Liver (tissue), 8 donors: ENCODE measurements at regions not wholly inside any gene's neighbourhood (a gene's known extent, or its start where the extent isn't known, plus 50 kb on each side); places are given as distances from the start of the nearest gene placed in this dataset.

Experiments used
- DNase-seq: peaks from one replicate; pipeline ENCODE4 v3.0.0-alpha.2; 2017; ENCODE audit warnings: low spot score
- H3K27ac ChIP-seq, 2 donors: one replicate each; pipeline ENCODE4 v1.7.0; 2013; ENCODE audit warnings: inconsistent platforms in 2 of 2, low read length in 2 of 2, control low read depth in 1 of 2, low read depth in 1 of 2, mild to moderate bottlenecking in 1 of 2
- H3K27me3 ChIP-seq, 4 donors: one replicate each; pipeline versions ENCODE4 v1.6.1 to v1.7.0; 2013; ENCODE audit warnings: low read length in 3 of 4, inconsistent platforms in 1 of 4, mild to moderate bottlenecking in 1 of 4, moderate library complexity in 1 of 4; ENCODE audit not compliant: control insufficient read depth in 4 of 4, insufficient read depth in 4 of 4
- H3K36me3 ChIP-seq, 4 donors: one replicate each; pipeline versions ENCODE4 v1.6.1 to v1.7.0; 2013; ENCODE audit warnings: low read length in 3 of 4, mild to moderate bottlenecking in 3 of 4, low read depth in 1 of 4, moderate library complexity in 1 of 4; ENCODE audit not compliant: control insufficient read depth in 4 of 4, insufficient read depth in 3 of 4
- H3K4me1 ChIP-seq, 4 donors: one replicate each; pipeline versions ENCODE4 v1.6.1 to v1.7.0; 2013; ENCODE audit warnings: low read length in 3 of 4, mild to moderate bottlenecking in 3 of 4, moderate library complexity in 1 of 4; ENCODE audit not compliant: control insufficient read depth in 4 of 4, insufficient read depth in 4 of 4
- H3K4me3 ChIP-seq, 3 donors: one replicate each; pipeline versions ENCODE4 v1.6.1 to v1.7.0; 2013; ENCODE audit warnings: low read length in 3 of 3, control low read depth in 1 of 3, low read depth in 1 of 3, mild to moderate bottlenecking in 1 of 3
- H3K9ac ChIP-seq, 2 donors: one replicate each; pipeline ENCODE4 v1.7.0; 2013; ENCODE audit warnings: low read length in 2 of 2, mild to moderate bottlenecking in 2 of 2, moderate library complexity in 2 of 2, control low read depth in 1 of 2, low read depth in 1 of 2
- H3K9me3 ChIP-seq, 4 donors: one replicate each; pipeline versions ENCODE4 v1.6.1 to v1.7.0; 2013; ENCODE audit warnings: low read length in 3 of 4; ENCODE audit not compliant: control insufficient read depth in 4 of 4
- EGR1 ChIP-seq, 2 donors: IDR thresholded peaks; 2 replicates each; pipeline ENCODE4 v1.6.1; 2016 to 2018; ENCODE audit warnings: antibody characterized with exemption in 2 of 2, low read depth in 2 of 2
- FOXA1 ChIP-seq: IDR thresholded peaks from 2 replicates; pipeline ENCODE4 v1.6.1; 2016; ENCODE audit warnings: antibody characterized with exemption
- FOXA2 ChIP-seq: IDR thresholded peaks from 2 replicates; pipeline ENCODE4 v1.6.1; 2016; ENCODE audit warnings: antibody characterized with exemption
- GABPA ChIP-seq, 2 donors: IDR thresholded peaks in 1 of 2; conservative IDR thresholded peaks in 1 of 2; 2 replicates each; pipeline ENCODE4 v1.6.1; 2016; ENCODE audit warnings: antibody characterized with exemption in 2 of 2, mild to moderate bottlenecking in 1 of 2, moderate library complexity in 1 of 2
- HNF4A ChIP-seq, 2 donors: conservative IDR thresholded peaks; 2 replicates each; pipeline ENCODE4 v1.6.1; 2016; ENCODE audit warnings: antibody characterized with exemption in 2 of 2, mild to moderate bottlenecking in 2 of 2
- HNF4G ChIP-seq: IDR thresholded peaks from 2 replicates; pipeline ENCODE4 v1.6.1; 2016; ENCODE audit warnings: antibody characterized with exemption
- JUND ChIP-seq, 2 donors: IDR thresholded peaks; 2 replicates each; pipeline ENCODE4 v1.6.1; 2016; ENCODE audit warnings: antibody characterized with exemption in 2 of 2
- MAX ChIP-seq: IDR thresholded peaks from 2 replicates; pipeline ENCODE4 v1.6.1; 2016; ENCODE audit warnings: antibody characterized with exemption
- NR2F2 ChIP-seq: IDR thresholded peaks from 2 replicates; pipeline ENCODE4 v1.6.1; 2016; ENCODE audit warnings: antibody characterized with exemption
- RAD21 ChIP-seq, 2 donors: IDR thresholded peaks; 2 replicates each; pipeline ENCODE4 v1.6.1; 2016; ENCODE audit warnings: antibody characterized with exemption in 2 of 2, mild to moderate bottlenecking in 2 of 2
- RXRA ChIP-seq, 2 donors: IDR thresholded peaks; 2 replicates each; pipeline ENCODE4 v1.6.1; 2017 to 2018; ENCODE audit warnings: antibody characterized with exemption in 2 of 2, mild to moderate bottlenecking in 1 of 2
- SP1 ChIP-seq: IDR thresholded peaks from 2 replicates; pipeline ENCODE4 v1.6.1; 2018; ENCODE audit warnings: antibody characterized with exemption, mild to moderate bottlenecking
- TAF1 ChIP-seq: conservative IDR thresholded peaks from 2 replicates; pipeline ENCODE4 v1.6.1; 2016; ENCODE audit warnings: antibody characterized with exemption, mild to moderate bottlenecking
- YY1 ChIP-seq: IDR thresholded peaks from 2 replicates; pipeline ENCODE4 v1.6.1; 2016; ENCODE audit warnings: antibody characterized with exemption, mild to moderate bottlenecking
- WGBS: extraction: QIAGEN DNeasy Blood & Tissue Kit; methylation state at CpG from one replicate; pipeline ENCODE4 v1.1.7; 2013; 5-methylcytosine and 5-hydroxymethylcytosine counted together
- TF ChIP-seq, protein P1 (sequence below): IDR thresholded peaks from 2 replicates; pipeline ENCODE4 v1.6.1; 2016; ENCODE audit warnings: antibody characterized with exemption, mild to moderate bottlenecking
- TF ChIP-seq, protein P2 (sequence below): IDR thresholded peaks from 2 replicates; pipeline ENCODE4 v1.6.1; 2016; ENCODE audit warnings: antibody characterized with exemption
- TF ChIP-seq, protein P3 (sequence below): fragments of 150-350 bp; IDR thresholded peaks from 2 replicates; pipeline ENCODE4 v1.5.1; 2017; ENCODE audit warnings: improper control_type of control experiment, low read depth, low read length; ENCODE audit not compliant: missing input control
- TF ChIP-seq, protein P4 (sequence below): IDR thresholded peaks from 2 replicates; pipeline ENCODE4 v1.6.1; 2016; ENCODE audit warnings: antibody characterized with exemption
- donor health status: healthy.
- donor health status: healthy.
- donor health status: healthy.
- donor health status: healthy.
- donor health status: healthy.

DNA sequence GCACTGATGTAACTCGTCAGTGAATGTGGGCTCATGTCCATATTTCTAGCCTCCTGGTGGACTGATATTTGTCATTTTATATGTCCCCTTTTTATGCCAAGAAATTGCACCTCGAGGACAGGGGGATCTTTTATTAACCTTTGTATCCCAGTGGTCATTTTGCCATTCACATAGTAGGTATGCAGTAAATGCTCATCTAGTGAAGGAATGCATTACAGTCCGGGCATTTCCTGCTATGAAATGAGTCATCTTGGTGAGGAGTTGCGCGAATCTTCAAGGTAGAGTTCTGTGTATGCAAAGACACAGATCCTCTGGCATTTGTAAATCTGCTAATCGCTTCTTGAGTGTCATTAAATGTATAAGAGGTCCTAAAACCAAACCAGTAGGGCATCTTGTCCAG is 755.5 kb upstream of the ADAMTS16 start (continued):
- TF ChIP-seq TAF1 (no peak), JUND (IDR thresholded peaks at IDR 0.05) (no peak), SP1 (no peak)

GRCh38 chr5:4386152-4386551 is 754.0 kb upstream of the ADAMTS16 start:
- H3K4me3 ChIP-seq, result no peak overlapping the region
- no peaks in the 10 kb centered on the region for H3K9me3 ChIP-seq
- H3K27me3 ChIP-seq, result no peaks in the 10 kb centered on the region
- no peak overlapping the region for H3K27ac ChIP-seq
- no peak overlapping the region for H3K9ac ChIP-seq
- no peaks in the 10 kb centered on the region for H3K36me3 ChIP-seq
- WGBS, result 92% methylated on average over 1 of the region's 1 CpG
- no peak for DNase-seq
- no peaks in the 10 kb centered on the region for H3K4me1 ChIP-seq
- TF ChIP-seq FOXA2 (no peak), FOXA1 (no peak), HNF4A (conservative IDR thresholded peaks at IDR 0.05) (no peak), GABPA (IDR thresholded peaks at IDR 0.05 in 1 of 2, conservative IDR thresholded peaks at IDR 0.05 in 1 of 2) (no peak), HNF4G (no peak), RAD21 (IDR thresholded peaks at IDR 0.05) (no peak), NR2F2 (no peak), SP1 (no peak), TAF1 (no peak), EGR1 (IDR thresholded peaks at IDR 0.05; ENCODE audit: low read depth in 2 of 2) (no peak), YY1 (no peak), MAX (no peak), RXRA (IDR thresholded peaks at IDR 0.05) (no peak)
- TF ChIP-seq, protein P1, sequence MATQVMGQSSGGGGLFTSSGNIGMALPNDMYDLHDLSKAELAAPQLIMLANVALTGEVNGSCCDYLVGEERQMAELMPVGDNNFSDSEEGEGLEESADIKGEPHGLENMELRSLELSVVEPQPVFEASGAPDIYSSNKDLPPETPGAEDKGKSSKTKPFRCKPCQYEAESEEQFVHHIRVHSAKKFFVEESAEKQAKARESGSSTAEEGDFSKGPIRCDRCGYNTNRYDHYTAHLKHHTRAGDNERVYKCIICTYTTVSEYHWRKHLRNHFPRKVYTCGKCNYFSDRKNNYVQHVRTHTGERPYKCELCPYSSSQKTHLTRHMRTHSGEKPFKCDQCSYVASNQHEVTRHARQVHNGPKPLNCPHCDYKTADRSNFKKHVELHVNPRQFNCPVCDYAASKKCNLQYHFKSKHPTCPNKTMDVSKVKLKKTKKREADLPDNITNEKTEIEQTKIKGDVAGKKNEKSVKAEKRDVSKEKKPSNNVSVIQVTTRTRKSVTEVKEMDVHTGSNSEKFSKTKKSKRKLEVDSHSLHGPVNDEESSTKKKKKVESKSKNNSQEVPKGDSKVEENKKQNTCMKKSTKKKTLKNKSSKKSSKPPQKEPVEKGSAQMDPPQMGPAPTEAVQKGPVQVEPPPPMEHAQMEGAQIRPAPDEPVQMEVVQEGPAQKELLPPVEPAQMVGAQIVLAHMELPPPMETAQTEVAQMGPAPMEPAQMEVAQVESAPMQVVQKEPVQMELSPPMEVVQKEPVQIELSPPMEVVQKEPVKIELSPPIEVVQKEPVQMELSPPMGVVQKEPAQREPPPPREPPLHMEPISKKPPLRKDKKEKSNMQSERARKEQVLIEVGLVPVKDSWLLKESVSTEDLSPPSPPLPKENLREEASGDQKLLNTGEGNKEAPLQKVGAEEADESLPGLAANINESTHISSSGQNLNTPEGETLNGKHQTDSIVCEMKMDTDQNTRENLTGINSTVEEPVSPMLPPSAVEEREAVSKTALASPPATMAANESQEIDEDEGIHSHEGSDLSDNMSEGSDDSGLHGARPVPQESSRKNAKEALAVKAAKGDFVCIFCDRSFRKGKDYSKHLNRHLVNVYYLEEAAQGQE, result no peak
- TF ChIP-seq, protein P2, sequence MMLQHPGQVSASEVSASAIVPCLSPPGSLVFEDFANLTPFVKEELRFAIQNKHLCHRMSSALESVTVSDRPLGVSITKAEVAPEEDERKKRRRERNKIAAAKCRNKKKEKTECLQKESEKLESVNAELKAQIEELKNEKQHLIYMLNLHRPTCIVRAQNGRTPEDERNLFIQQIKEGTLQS, result no peak
- TF ChIP-seq, protein P3, sequence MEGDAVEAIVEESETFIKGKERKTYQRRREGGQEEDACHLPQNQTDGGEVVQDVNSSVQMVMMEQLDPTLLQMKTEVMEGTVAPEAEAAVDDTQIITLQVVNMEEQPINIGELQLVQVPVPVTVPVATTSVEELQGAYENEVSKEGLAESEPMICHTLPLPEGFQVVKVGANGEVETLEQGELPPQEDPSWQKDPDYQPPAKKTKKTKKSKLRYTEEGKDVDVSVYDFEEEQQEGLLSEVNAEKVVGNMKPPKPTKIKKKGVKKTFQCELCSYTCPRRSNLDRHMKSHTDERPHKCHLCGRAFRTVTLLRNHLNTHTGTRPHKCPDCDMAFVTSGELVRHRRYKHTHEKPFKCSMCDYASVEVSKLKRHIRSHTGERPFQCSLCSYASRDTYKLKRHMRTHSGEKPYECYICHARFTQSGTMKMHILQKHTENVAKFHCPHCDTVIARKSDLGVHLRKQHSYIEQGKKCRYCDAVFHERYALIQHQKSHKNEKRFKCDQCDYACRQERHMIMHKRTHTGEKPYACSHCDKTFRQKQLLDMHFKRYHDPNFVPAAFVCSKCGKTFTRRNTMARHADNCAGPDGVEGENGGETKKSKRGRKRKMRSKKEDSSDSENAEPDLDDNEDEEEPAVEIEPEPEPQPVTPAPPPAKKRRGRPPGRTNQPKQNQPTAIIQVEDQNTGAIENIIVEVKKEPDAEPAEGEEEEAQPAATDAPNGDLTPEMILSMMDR, result no peak
- TF ChIP-seq, protein P4, sequence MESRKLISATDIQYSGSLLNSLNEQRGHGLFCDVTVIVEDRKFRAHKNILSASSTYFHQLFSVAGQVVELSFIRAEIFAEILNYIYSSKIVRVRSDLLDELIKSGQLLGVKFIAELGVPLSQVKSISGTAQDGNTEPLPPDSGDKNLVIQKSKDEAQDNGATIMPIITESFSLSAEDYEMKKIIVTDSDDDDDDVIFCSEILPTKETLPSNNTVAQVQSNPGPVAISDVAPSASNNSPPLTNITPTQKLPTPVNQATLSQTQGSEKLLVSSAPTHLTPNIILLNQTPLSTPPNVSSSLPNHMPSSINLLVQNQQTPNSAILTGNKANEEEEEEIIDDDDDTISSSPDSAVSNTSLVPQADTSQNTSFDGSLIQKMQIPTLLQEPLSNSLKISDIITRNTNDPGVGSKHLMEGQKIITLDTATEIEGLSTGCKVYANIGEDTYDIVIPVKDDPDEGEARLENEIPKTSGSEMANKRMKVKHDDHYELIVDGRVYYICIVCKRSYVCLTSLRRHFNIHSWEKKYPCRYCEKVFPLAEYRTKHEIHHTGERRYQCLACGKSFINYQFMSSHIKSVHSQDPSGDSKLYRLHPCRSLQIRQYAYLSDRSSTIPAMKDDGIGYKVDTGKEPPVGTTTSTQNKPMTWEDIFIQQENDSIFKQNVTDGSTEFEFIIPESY, result no peak
